HG02938 (cell line): ENCODE measurements at regions not wholly inside any gene's neighbourhood (a gene's known extent, or its start where the extent isn't known, plus 50 kb on each side); places are given as distances from the start of the nearest gene placed in this dataset.
"Not testable (repeated sequence)": the region's sequence is repeated elsewhere in the genome, so short reads cannot be mapped to it uniquely, and the experiment has no call there.

Source experiments
- ATAC-seq: cut with Tn5 transposase; IDR thresholded peaks from one replicate; pipeline ENCODE4 v1.9.1; 2021; ENCODE audit warnings: mild to moderate bottlenecking, moderate library complexity; ENCODE audit not compliant: unreplicated experiment

- ATAC-seq = no peak
Measured at GRCh38 chr17:13862346-13862745, 207.0 kb upstream of the COX10 start.

- no peak for ATAC-seq
Measured at GRCh38 chr17:13863436-13863835, 205.9 kb upstream of the COX10 start.

GRCh38 chr17:13864521-13864920, 204.8 kb upstream of the COX10 start:
- ATAC-seq = no peak

GRCh38 chr17:13865650-13866049, 203.7 kb upstream of the COX10 start:
- no peak for ATAC-seq

GRCh38 chr17:13869331-13869940, 199.9 kb upstream of the COX10 start:
- ATAC-seq = no peak

GRCh38 chr17:13871261-13871660, 198.0 kb upstream of the COX10 start:
- ATAC-seq = no peak

GRCh38 chr17:13874134-13874533, 195.2 kb upstream of the COX10 start:
- ATAC-seq = no peak

- ATAC-seq = no peak
Measured at GRCh38 chr17:13874817-13875216, 194.5 kb upstream of the COX10 start.

- no peak for ATAC-seq
Measured at GRCh38 chr17:13879961-13880466, 189.3 kb upstream of the COX10 start.

GRCh38 chr17:13883659-13884058, 185.6 kb upstream of the COX10 start:
- ATAC-seq = no peak

GRCh38 chr17:13884347-13884746, 185.0 kb upstream of the COX10 start:
- ATAC-seq = no peak

- ATAC-seq = no peak
Measured at GRCh38 chr17:13885550-13885949, 183.8 kb upstream of the COX10 start.

- ATAC-seq = no peak
Measured at GRCh38 chr17:13885953-13886889, 183.1 kb upstream of the COX10 start.

- ATAC-seq = no peak
Measured at GRCh38 chr17:13888056-13888609, 181.2 kb upstream of the COX10 start.

GRCh38 chr17:13908971-13909370, 160.3 kb upstream of the COX10 start:
- ATAC-seq = not testable (repeated sequence)

GRCh38 chr17:13909901-13910519, 159.3 kb upstream of the COX10 start:
- ATAC-seq = no peak

- ATAC-seq = no peak
Measured at GRCh38 chr17:13917634-13918033, 151.7 kb upstream of the COX10 start.

GRCh38 chr17:13918247-13918646, 151.1 kb upstream of the COX10 start:
- no peak for ATAC-seq

GRCh38 chr17:13919818-13920217, 149.5 kb upstream of the COX10 start:
- no peak for ATAC-seq

- ATAC-seq = no peak
Measured at GRCh38 chr17:13920413-13920812, 148.9 kb upstream of the COX10 start.
